ENCODE measurements at regions not wholly inside any gene's neighbourhood (a gene's known extent, or its start where the extent isn't known, plus 50 kb on each side); places are given as distances from the start of the nearest gene placed in this dataset.

DNA sequence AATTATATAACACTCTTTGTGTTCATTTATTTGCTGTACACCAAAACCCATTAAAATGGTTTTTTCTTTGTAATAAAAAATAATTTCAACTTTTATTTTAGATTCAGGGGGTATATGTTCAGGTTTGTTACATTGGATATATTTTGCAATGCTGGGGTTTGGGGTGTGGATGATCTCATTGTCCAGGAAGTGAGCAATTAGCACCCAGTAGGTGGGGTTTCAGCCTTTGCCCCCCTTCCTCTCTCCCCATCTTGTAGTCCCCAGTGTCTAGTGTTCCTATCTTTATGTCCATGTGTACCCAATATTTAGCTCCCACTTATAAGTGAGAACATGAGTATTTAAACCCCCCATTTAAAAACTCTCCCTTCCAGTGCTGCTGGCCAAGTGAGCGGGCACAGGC, 184.6 kb downstream of the RHOU start:
- no peak for DNase-seq
- H3K27ac Mint-ChIP-seq, result no peak overlapping the region
- H3K4me3 Mint-ChIP-seq, result no peak overlapping the region
- no peaks in the 10 kb centered on the region for H3K4me1 Mint-ChIP-seq (ENCODE audit: low read depth)
- no peaks in the 10 kb centered on the region for H3K27me3 Mint-ChIP-seq (ENCODE audit: low read depth)
- peaks cover 0 to 1% of the 10 kb centered on the region in 2 donors for H3K9me3 Mint-ChIP-seq
- H3K36me3 Mint-ChIP-seq (ENCODE audit: insufficient read depth in 2 of 2), result no peaks in the 10 kb centered on the region
- no peak for ATAC-seq (replicated peaks in 1 of 2)

DNA sequence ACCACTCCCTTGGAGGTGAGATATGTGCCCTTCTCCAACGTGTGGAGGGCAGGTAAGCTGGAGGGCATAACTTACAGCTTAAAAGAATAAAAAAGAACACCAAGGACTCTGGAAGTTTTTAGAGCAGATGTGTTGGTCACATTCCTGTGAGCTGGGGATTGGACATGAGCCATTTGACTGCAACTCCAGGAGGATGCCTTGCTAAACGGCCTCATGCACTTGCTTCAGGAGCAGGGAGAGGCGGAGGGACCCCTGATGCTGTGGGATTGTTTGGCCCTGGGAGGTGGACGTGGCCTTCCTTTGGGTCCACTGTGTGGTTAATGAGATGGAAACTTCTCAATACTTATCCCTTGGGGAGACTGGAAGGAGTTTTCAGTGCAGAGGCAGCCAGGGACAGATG, 185.6 kb downstream of the RHOU start:
- no peak for ATAC-seq (replicated peaks in 1 of 2)
- H3K27me3 Mint-ChIP-seq (ENCODE audit: low read depth), result no peaks in the 10 kb centered on the region
- H3K36me3 Mint-ChIP-seq (ENCODE audit: insufficient read depth in 2 of 2), result peaks cover under 1 to 2% of the 10 kb centered on the region in 2 donors
- H3K4me1 Mint-ChIP-seq (ENCODE audit: low read depth), result no peaks in the 10 kb centered on the region
- H3K4me3 Mint-ChIP-seq, result no peak overlapping the region
- H3K27ac Mint-ChIP-seq, result no peak overlapping the region
- no peak for DNase-seq
- H3K9me3 Mint-ChIP-seq, result peaks cover 0 to 1% of the 10 kb centered on the region in 2 donors

DNA sequence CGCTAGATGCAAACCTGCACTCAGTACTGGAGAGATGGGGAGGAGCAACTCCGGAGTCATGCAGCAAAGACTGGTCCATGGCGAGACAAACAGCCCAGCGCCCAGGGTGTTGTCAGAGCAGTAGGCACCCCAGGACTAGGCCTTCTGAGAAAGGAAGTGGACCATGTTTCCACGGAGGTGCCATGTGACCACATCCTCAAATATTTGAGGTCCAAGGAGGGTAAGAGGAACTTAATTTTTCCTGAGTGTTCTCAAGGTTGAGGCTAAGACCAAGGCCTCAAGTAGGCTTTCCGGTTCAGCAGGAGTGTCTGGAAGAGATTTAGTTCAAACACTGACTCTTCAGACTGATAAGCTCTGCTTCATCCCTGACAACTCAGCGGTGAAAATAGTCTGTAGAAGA, 186.2 kb downstream of the RHOU start:
- Mint-ChIP-seq H3K27ac (no peak overlapping the region), H3K9me3 (peaks cover 0 to 4% of the 10 kb centered on the region in 2 donors), H3K36me3 (ENCODE audit: insufficient read depth in 2 of 2) (peaks cover 2% of the 10 kb centered on the region in 2 donors), H3K4me1 (ENCODE audit: low read depth) (no peaks in the 10 kb centered on the region), H3K27me3 (ENCODE audit: low read depth) (no peaks in the 10 kb centered on the region), H3K4me3 (no peak overlapping the region)
- no peak for ATAC-seq (replicated peaks in 1 of 2)
- DNase-seq, result no peak

DNA sequence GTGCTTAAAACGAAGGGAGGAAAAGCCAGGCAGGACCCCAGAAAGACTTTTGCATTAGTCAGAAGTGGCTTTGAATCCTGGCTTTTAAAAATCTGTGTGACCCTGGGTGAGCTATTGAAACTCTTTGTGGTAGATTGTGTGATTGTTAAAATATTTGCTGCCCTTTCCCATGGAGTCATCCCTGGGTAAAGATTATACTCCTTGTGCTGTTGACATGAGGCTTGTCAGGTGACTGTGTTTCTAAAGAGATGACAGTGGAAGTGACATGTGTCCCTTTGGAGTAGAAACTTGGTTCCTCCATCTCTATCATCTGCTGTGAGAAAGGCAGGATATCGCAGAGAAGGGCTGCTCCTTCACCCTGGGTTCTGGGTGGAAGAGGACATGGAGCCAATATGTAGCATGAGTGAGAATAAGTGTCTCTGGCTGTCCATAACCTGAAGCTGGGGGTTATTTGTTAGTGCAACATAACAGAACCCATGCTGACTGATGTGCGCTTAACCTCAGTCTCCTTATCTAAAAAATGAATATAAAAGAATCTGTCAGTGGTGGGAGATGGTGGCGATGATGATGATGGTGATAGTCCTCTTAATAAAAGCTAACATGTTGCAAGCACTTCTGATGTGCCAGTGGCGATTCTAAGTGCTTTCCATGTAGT, 187.6 kb downstream of the RHOU start:
- no peak for ATAC-seq (replicated peaks in 1 of 2)

DNA sequence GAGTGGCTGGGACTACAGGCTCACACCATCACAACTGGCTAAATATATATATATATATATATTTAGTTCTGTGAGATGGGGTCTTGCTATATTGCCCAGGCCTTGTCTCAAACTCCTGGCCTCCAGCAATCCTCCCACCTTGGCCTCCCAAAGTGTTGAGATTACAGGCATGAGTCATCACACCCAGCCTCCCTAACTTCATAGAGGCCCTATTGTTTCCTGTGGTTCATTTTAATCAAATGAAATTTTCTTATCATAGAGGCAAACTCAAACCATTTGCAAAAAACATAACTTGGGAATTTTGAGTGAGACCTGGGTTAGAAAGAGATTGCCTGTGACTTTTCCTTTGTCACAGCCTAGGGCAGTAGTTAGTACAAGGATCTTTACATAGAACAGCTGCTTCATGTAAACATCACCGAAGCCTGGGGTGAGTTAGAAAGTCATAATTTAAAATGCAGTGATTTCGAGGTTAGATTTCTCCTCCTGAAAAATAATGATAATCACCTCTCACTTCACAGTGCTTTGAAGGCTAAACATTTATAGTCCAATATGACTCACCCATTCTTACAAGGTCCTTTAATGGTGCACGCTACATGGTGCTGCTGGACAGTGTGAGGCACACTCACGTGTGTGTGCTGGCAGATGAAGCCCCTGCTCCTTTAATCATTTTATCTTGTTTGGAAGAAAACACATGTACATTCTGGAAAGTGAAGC, 188.9 kb downstream of the RHOU start:
- Mint-ChIP-seq H3K27ac (no peak overlapping the region), H3K27me3 (ENCODE audit: low read depth) (no peaks in the 10 kb centered on the region), H3K4me1 (ENCODE audit: low read depth) (peaks cover 13% of the 10 kb centered on the region), H3K9me3 (peaks cover 0 to 4% of the 10 kb centered on the region in 2 donors), H3K36me3 (ENCODE audit: insufficient read depth in 2 of 2) (peaks cover 2% of the 10 kb centered on the region in 2 donors), H3K4me3 (no peak overlapping the region)
- no peak for ATAC-seq (replicated peaks in 1 of 2)
- DNase-seq, result no peak

More for the DNA sequence above, 187.6 kb downstream of the RHOU start:
- Mint-ChIP-seq H3K27me3 (ENCODE audit: low read depth) (no peaks in the 10 kb centered on the region), H3K4me1 (ENCODE audit: low read depth) (peaks cover 3% of the 10 kb centered on the region), H3K9me3 (peaks cover 0 to 4% of the 10 kb centered on the region in 2 donors), H3K36me3 (ENCODE audit: insufficient read depth in 2 of 2) (peaks cover 2% of the 10 kb centered on the region in 2 donors), H3K4me3 (no peak overlapping the region), H3K27ac (no peak overlapping the region)
- DNase-seq, result no peak

DNA sequence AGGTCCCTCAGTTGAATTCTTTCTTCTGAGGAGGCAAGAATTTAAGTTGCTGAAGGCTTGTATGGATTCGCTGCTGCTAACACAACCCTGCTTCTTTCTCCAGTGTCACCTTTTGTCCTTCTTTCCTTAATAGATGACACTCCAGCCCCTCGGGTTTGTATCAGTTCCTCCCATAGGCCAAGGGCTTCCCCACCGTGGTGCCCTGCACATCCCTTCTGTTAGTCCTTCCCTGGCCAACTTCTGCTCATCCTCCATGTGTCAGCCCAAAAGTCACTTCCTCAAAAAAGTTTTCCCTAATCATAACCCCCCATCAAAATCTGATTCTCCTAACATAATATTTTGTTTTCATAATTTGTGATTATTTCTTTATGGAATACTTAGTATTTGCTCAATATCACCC, 190.4 kb downstream of the RHOU start:
- Mint-ChIP-seq H3K4me3 (no peak overlapping the region), H3K4me1 (ENCODE audit: low read depth) (peaks cover 13% of the 10 kb centered on the region), H3K27ac (no peak overlapping the region), H3K9me3 (peaks cover 0 to 6% of the 10 kb centered on the region in 2 donors), H3K27me3 (ENCODE audit: low read depth) (no peaks in the 10 kb centered on the region), H3K36me3 (ENCODE audit: insufficient read depth in 2 of 2) (peaks cover 2 to 3% of the 10 kb centered on the region in 2 donors)
- no peak for ATAC-seq (replicated peaks in 1 of 2)
- no peak for DNase-seq

DNA sequence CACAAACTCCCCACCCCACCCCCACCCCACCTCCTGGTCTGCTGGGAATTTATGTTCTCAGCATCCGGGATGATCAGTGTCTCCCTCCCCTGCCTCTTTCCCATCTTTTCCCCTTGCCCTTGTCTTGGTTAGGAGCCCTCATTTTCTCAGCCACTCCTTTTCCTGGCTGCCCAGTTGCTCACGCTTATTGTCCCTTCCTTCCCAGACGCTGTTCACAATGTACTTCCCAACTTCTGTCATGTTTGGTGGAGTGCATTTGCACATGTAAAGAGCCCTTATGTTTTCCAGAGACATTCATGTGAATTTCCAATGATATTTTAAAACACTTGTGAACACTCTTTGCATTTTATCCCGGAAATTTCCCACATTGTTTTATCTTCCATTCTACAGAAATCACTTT, 192.1 kb downstream of the RHOU start:
- Mint-ChIP-seq H3K36me3 (ENCODE audit: insufficient read depth in 2 of 2) (peaks cover 2 to 3% of the 10 kb centered on the region in 2 donors), H3K4me3 (no peak overlapping the region), H3K4me1 (ENCODE audit: low read depth) (peaks cover 13% of the 10 kb centered on the region), H3K9me3 (peaks cover 0 to 6% of the 10 kb centered on the region in 2 donors), H3K27me3 (ENCODE audit: low read depth) (no peaks in the 10 kb centered on the region), H3K27ac (no peak overlapping the region)
- ATAC-seq (replicated peaks in 1 of 2) (no peak), DNase-seq (no peak)

DNA sequence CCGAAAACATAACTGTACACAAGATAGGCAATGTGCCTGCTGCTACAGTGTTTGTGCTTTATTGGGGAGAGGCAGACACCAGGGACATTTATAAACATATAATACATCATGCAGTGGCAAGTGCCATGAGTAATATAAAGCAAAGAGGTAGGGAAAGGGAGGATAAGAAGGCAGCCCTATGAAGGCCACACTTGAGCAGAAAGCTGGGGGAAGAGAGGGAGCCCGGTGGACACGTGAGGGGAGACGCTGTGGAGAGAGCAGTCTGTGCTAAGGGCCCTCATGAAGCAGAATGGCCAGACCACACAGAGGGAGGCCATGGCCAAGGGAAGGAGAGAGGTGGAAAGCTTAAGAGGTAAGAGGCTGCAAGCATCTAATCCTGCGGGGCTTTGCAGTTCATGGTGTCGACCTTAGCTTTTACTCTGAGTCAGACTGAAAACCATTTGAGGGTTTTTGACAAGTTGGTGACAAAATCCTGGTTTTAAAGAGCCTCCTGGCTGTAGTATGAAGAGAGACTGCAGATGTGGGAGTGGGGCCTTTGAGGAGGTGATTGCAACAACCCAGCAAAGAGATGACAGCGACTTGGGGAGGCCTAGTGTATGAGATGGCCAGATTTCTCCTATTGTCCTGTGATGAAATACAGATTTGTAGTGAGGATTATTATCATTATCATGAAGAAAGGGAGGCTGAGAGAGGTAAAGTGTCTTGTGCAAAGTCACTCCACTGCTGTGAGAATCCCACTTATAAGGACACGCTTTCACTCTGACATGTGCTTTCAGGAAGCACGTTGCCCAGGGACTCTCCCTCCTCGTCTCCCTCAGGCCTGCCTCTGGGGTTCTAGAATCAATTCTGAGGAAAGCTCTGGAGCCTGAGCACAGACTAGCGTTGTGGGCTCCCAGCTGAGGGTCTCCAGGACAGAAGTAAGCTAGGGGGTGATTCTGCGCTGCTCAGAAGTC, 192.9 kb downstream of the RHOU start:
- no peak overlapping the region for H3K27ac Mint-ChIP-seq
- peaks cover 0 to 6% of the 10 kb centered on the region in 2 donors for H3K9me3 Mint-ChIP-seq
- peak overlapping the region; percentile 5 to 21 for H3K4me3 Mint-ChIP-seq
- peaks cover 2 to 3% of the 10 kb centered on the region in 2 donors for H3K36me3 Mint-ChIP-seq (ENCODE audit: insufficient read depth in 2 of 2)
- peak; percentile 91 to 94 for ATAC-seq (replicated peaks in 1 of 2)
- peaks cover 13% of the 10 kb centered on the region for H3K4me1 Mint-ChIP-seq (ENCODE audit: low read depth)
- peak; percentile 22 to 25 for DNase-seq
- no peaks in the 10 kb centered on the region for H3K27me3 Mint-ChIP-seq (ENCODE audit: low read depth)

DNA sequence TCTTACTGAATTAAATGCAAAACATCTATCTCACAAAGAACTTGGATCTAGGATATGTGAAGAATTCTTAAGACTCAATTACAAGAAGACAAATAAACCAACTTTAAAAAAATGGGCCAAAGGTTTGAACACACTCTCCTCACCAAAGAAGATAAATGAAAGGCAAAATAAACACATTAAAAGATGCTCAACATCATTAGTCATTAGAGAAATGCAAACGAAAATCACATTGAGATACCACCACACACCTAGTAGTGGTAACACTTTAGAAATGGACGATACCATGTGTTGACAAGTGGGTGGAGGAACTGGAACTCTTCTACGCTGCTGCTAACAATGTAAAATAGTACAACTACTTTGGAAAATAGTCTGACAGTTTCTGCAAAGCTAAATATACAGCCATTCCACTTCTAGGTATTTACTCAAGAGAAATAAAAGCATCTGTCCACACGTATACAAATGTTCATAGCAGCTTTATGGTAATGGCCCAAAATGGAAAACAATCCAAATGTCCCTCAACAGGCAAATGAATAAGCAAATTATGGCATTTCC, 194.3 kb downstream of the RHOU start:
- no peak overlapping the region for H3K4me3 Mint-ChIP-seq
- ATAC-seq (replicated peaks in 1 of 2) (no peak), DNase-seq (no peak)
- H3K9me3 Mint-ChIP-seq, result peaks cover 0 to 6% of the 10 kb centered on the region in 2 donors
- no peak overlapping the region for H3K27ac Mint-ChIP-seq
- peaks cover 6% of the 10 kb centered on the region for H3K27me3 Mint-ChIP-seq (ENCODE audit: low read depth)
- peaks cover 13% of the 10 kb centered on the region for H3K4me1 Mint-ChIP-seq (ENCODE audit: low read depth)
- H3K36me3 Mint-ChIP-seq (ENCODE audit: insufficient read depth in 2 of 2), result peaks cover 2 to 3% of the 10 kb centered on the region in 2 donors

DNA sequence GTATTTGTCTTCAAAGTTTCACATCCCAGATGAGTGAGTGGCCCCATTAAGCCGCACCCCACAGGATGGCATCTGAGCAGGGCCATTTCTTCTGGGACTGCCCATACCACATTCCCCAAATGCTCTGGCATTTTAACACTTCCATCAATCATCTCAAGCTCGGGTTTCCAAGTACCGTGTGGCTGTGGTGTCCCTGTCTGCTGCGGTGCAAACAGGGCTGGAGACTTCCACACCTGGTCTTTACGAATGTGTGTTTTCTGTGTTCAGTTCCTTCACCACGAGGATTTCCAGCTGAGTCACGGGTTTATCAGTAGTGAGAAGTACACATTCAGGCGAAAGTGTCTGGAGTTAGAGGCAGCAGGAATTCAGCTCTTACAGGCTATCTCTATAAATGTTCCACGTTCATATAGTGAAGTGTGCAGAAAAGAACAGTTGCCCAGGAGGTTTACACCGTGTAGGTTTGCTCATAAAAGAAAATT, 195.2 kb downstream of the RHOU start:
- peaks cover 0 to 6% of the 10 kb centered on the region in 2 donors for H3K9me3 Mint-ChIP-seq

DNA sequence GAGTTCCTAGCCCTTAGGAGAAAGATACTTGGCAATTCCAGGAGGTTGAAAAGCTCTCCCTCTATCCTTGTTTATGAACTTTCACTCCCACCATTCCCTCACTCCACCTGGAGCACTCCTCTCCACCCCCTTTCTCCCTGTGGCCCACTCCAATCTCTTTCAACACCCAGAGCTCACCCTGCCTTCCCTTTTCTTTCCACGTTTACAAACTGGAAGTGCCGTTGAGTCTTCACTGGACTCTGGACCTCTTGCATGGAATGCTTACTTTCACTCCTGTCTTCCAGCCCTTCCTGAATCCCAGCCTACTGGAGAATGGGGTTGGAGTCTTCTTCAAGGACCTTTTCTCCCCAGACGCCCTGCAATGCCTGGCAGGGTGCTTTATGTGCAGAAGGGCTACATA, 198.5 kb downstream of the RHOU start:
- DNase-seq (no peak), ATAC-seq (replicated peaks in 1 of 2) (no peak)
- Mint-ChIP-seq H3K4me1 (ENCODE audit: low read depth) (peaks cover 31% of the 10 kb centered on the region), H3K27me3 (ENCODE audit: low read depth) (peaks cover 6% of the 10 kb centered on the region), H3K4me3 (no peak overlapping the region), H3K36me3 (ENCODE audit: insufficient read depth in 2 of 2) (peaks cover 0 to 1% of the 10 kb centered on the region in 2 donors), H3K9me3 (peaks cover 0 to 2% of the 10 kb centered on the region in 2 donors), H3K27ac (no peak overlapping the region)

More for the DNA sequence above, 195.2 kb downstream of the RHOU start:
- Mint-ChIP-seq H3K36me3 (ENCODE audit: insufficient read depth in 2 of 2) (peaks cover 2% of the 10 kb centered on the region in 2 donors), H3K27ac (no peak overlapping the region), H3K4me1 (ENCODE audit: low read depth) (peaks cover 13% of the 10 kb centered on the region), H3K27me3 (ENCODE audit: low read depth) (peaks cover 6% of the 10 kb centered on the region), H3K4me3 (no peak overlapping the region)
- DNase-seq (no peak), ATAC-seq (replicated peaks in 1 of 2) (no peak)

DNA sequence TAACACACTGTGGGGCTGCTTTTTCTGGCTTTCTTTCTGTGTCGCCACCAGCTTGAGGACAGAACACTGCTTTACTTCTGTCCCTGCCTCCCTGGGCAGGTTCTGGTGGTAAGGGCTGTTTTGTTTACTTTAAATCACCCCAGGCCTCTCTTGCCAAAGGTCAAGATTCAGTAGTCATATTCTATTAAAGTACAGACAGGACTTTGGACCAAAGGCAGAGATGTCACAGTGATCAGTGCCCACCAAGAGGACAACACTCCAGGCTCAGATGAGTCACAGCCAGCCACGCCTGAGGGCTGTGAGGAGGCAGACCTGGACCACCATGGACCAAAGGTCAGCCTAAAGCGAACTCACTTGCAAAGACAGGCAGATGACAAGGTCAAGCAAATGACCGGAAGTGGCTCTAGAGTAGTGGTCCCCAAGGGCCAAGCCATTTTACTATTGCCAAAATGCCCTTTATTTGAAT, 200.0 kb downstream of the RHOU start:
- H3K27me3 Mint-ChIP-seq (ENCODE audit: low read depth), result peaks cover 6% of the 10 kb centered on the region
- H3K4me3 Mint-ChIP-seq, result no peak overlapping the region
- ATAC-seq (replicated peaks in 1 of 2) (no peak), DNase-seq (no peak)
- H3K9me3 Mint-ChIP-seq, result no peaks in the 10 kb centered on the region
- H3K36me3 Mint-ChIP-seq (ENCODE audit: insufficient read depth in 2 of 2), result no peaks in the 10 kb centered on the region
- H3K27ac Mint-ChIP-seq, result no peak overlapping the region
- peaks cover 34% of the 10 kb centered on the region for H3K4me1 Mint-ChIP-seq (ENCODE audit: low read depth)
